SK-N-MC (cell line): ENCODE measurements at regions not wholly inside any gene's neighbourhood (a gene's known extent, or its start where the extent isn't known, plus 50 kb on each side); places are given as distances from the start of the nearest gene placed in this dataset.

Experiments used
- EZH2 ChIP-seq: fragments of 200-600 bp; sonication (generic); IDR thresholded peaks from one replicate; pipeline ENCODE4 v1.6.1; 2017; ENCODE audit warnings: antibody characterized with exemption
- FOXP2 ChIP-seq: optimal IDR thresholded peaks from 2 replicates; pipeline ENCODE3; 2011; ENCODE audit warnings: mild to moderate bottlenecking, moderate library complexity; ENCODE audit not compliant: insufficient read depth; ENCODE audit errors: extremely low read length, control extremely low read depth
- POLR2AphosphoS5 ChIP-seq: IDR thresholded peaks from 2 replicates; pipeline ENCODE4 v1.6.1; 2012; ENCODE audit warnings: mild to moderate bottlenecking, low read depth, low read length, borderline replicate concordance

GRCh38 chrX:45801554-45801953, 600.9 kb upstream of the DIPK2B start:
- no peak for TF ChIP-seq POLR2AphosphoS5
- TF ChIP-seq EZH2 = no peak
- no peak for TF ChIP-seq FOXP2
